ENCODE measurements at regions not wholly inside any gene's neighbourhood (a gene's known extent, or its start where the extent isn't known, plus 50 kb on each side); places are given as distances from the start of the nearest gene placed in this dataset.

- TF ChIP-seq POLR2A (IDR thresholded peaks at IDR 0.05), result no peak
- no peak for TF ChIP-seq CTCF (IDR thresholded peaks at IDR 0.05)
- TF ChIP-seq EP300 (IDR thresholded peaks at IDR 0.05), result no peak
Observed at GRCh38 chr3:196141052-196141865, 59.4 kb upstream of the TFRC start.

Data from gastroesophageal sphincter (tissue), 3 donors.